HG02938 (cell line): ENCODE measurements at regions not wholly inside any gene's neighbourhood (a gene's known extent, or its start where the extent isn't known, plus 50 kb on each side); places are given as distances from the start of the nearest gene placed in this dataset.
"Not testable (repeated sequence)": the region's sequence is repeated elsewhere in the genome, so short reads cannot be mapped to it uniquely, and the experiment has no call there.

Experiments
- ATAC-seq: cut with Tn5 transposase; IDR thresholded peaks from one replicate; pipeline ENCODE4 v1.9.1; 2021; ENCODE audit warnings: mild to moderate bottlenecking, moderate library complexity; ENCODE audit not compliant: unreplicated experiment

DNA sequence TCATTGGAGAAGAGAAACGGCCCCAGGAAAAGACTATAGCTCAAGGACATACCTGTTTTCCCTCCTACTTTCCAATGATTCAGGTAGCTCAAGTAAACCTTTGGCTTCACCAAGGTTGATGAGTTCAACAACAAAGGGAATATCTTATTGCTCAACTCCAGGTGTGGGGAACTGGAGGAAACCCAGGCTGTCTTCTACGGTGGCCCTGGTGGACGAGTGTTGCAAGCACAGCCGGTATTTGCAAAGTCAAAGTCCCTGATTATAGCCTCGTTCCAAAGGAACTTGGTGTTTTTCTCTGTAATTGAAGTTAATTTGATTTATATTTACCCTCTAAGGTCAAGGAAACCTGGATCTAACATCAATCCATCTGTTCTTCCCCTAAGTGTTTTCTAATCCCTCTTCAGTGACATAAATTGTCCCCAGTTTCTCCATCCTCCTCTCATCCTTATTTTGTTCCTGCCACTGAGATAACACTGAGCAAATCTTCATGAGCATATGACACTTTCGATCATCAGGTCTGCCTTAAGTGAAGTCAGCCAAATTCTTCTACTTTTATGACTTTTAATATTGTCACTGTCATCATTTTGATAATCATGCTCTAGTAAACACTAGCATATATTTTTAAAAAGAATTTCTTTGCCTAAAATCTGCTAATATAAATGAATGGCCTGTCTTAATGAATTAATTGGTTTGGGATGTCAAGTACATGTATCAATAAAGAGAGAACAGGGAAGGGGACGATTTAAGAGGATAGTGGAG lies 174.6 kb upstream of the TBX3 start:
- ATAC-seq = no peak

DNA sequence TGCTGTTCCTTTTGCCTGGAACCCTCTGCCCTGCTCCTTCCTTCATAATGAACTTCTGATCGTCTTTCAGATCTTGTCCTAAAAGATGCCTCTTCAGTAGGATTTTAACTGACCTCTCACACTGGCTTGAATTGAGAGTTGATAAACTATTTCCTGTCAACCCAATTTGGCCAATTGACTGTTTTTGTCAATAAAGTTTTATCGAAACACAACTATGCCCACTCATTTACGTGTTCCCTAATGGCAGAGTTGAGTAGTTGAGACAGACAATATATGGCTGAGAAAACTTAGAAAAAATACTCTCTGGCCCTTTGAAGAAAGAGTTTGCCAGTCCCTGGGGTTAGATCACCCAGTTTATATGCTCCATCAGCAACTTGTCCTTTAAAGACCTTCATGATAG lies 171.7 kb upstream of the TBX3 start:
- no peak for ATAC-seq

DNA sequence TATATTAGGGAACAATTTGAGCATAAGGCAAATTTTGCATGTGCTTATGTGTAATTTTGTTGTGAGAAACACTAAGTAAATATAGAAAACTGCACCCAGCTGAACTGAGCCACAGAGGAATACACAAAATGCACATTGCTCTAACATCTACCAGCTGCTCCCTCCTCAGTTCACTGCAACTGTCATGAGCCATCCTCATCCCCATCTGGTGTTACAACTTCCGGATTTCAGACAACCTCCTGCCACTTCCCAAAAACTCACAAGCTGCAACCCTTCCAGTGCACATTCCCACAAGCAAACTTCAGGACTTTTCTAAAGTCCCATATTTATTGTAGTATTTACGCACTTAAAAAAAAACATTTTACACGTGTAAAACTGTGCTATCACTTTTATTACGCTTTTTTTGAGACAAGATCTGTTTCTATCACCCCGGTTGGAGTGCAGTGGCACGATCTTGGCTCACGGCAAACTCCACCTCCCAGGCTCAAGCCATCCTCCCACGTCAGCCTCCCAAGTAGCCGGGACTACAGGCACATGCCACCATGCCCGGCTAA lies 169.1 kb upstream of the TBX3 start:
- no peak for ATAC-seq

DNA sequence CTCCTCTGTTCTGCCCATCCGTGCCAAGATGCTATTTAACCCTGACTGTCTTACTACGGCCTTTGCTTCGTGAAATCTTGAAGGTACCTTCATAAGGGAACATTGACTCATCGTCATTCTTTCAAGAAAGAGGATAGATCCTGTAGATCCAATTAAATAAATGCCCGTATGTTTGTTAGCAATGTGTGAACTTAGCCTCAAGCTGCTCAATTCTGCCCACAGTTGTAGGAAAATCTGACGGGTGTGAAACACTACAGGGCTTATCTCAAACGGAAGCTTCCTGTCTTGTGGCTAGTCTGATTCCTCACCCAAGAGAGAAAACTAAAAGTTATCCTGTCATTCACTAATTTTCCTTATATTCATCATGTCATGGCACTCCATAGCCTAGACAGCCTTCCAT lies 168.0 kb upstream of the TBX3 start:
- no peak for ATAC-seq

DNA sequence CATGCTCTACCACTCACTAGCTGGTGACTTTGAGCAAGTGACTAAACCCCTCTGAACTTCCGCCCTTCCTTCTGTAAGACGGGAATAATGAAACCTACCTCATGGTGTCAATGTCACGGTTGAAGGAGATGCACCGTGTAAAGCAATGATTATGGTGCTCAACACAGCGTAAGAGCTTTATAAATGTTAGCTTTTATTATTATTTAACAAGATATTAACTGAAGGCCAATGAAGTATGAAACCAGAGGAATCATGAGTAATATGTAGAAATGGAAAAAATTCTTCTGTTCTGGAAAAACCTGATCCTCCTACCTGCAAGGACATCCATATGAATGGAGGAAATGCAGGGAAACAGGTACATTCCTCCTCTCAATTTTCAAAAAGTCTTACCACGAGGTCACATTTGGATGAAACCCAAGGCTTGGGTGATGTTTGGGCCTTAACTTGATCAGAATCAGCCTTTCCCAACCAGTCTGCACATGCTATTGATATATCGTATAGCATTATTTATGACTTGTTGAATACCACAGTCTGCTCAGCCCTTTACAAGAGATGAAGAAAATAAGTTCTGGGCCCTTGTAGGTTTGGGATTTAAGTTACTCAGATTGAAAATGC lies 166.8 kb upstream of the TBX3 start:
- no peak for ATAC-seq

DNA sequence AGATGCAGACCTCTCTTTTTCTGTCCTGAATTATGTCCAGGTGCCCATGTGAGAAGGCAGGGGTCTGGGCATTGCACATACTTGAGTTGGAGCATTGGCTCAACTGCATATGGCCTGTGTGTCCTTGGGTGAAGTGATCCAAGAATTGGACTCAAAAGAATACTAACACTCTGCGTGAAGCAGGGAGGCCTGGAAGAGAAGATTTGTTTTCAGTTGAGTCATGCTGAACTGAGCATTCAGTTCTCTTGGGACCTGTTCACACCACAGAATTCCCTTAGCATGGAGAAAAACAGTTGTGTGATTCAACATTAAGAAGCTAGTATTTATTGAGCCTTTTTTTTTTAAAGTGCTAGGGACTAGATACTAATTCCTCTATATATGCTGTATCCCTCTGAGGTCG lies 164.7 kb upstream of the TBX3 start:
- ATAC-seq = no peak

DNA sequence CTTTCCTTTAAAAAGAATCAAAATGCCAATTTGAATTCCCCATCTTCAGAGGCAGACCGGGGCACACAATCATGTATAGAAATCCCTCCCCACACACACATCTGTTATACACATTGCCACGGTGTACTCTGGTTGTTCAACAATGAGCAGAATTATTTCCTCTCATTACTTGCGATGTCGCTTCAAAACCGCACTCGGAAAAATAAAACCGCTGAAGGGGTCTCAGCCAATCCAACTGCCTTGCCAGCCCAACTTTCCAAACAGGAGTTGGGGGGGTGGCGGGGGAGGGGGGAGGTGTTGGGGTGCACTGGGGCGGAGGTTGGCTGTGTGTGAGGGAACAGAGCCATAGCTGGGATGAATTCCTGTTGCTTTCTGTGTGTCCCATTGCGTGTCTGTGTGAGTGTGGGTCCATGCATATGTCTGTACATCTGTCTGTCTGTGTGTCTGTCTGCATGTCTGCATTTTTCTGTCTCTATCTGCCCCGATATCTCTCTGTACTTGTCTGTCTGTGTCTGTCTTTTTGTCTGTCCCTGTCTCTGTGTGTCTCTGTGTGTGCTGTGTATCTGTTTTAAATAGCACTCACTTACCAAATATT lies 163.6 kb upstream of the TBX3 start:
- no peak for ATAC-seq

DNA sequence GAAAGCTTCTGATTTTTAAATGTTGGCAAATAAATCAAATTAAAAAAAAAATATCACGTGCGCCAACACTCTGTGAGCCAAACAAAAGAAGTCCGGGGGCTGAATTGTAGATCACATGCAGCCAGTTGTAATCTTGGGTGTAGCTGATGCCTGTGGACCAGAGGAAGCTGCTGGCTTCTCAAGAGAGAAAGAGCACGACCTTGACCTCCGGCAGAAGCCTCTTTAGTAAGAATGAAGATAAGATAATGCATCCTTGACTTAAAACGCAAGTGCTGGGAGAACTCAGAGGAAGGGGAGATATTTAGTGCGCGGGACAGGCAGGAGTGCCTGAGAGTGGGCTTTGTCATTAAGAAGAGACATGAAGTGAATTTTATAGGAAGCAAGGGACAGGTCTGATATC lies 162.8 kb upstream of the TBX3 start:
- no peak for ATAC-seq

DNA sequence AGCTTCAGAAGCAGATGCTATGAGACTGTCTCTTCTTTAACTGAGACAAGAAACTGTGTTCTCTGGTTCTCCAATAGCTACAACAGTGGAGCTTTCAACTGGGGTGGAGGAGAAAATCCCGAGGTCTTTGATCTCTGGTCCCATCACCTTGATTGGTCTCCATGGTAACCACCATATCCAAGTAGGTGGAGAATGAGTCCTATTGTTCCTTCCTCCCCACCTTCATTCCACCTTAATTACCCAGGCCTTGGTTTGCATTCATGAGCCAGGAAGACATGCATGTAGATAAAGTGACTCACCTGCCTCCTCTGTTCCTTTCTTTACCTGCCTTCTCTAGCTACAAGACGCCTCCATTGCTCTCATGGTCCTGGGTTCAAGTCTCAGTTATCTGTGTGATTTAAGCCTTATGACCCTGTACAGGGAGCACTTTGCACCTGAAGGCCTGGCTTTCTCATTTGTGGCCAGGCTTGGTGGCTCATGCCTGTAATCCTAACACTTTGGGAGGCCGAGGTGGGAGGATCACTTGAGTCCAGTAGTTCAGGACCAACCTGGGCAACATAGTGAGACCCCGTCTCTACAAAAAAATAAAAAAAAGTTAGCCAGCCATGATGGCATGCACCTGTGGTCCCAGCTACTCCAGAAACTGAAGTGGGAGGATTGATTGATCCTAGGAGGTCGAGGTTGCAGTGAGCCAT lies 157.7 kb upstream of the TBX3 start:
- no peak for ATAC-seq

DNA sequence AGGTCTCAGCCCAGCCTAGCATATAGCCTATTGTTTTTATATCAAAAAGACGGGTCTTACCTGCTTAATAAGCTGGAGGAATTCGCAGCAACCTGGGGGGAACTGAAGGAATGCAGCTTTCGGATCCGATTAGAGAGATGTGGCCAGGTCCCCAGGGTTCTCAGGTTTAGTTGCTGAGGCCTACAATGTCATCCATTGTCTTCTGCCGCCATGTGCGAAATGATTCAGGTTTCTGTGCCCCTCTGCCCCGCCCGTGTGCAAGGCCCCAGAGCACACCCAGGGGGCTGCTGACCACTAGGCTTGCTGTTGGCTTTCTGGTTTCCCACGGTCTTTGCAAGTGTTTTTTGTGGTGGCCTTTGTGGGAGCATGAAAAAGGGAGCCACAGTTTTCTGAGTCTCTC lies 154.5 kb upstream of the TBX3 start:
- no peak for ATAC-seq

DNA sequence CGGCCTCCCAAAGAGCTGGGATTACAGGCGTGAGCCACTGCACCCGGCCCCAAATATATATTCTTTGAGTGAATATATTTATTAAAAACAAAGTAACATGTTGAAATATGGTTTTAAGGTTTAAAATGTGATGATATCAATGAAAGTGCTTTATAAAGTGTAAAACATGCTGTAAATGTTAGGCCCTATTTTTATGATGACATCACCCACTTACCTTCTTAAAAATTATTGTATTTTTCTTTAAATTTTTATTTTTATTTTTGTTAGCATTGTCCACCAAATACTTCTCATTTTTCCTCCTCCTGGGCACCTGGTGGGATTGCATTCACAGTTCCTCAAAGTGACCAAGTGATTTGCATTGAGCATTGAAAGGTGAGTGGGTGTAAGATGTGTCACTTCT lies 152.6 kb upstream of the TBX3 start:
- ATAC-seq = no peak

DNA sequence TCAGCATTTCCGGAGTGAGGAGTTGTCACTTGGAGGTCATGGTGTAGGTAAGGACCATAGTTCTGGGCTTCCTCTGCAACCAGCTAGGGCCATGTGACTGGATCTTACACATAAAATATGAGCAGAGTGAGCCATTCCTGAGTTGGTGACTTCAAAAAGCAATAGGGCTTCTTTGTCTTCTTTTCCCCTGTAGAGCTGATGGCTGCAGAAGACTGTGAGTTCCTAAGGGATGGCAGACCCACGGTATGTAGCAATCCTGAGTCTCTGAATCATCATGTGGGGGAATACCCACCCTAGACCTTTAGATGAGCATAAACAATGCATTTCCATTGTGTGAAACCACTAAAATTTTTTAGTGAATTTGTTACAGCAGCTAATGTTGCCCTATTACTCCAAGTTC lies 151.1 kb upstream of the TBX3 start:
- ATAC-seq = no peak

DNA sequence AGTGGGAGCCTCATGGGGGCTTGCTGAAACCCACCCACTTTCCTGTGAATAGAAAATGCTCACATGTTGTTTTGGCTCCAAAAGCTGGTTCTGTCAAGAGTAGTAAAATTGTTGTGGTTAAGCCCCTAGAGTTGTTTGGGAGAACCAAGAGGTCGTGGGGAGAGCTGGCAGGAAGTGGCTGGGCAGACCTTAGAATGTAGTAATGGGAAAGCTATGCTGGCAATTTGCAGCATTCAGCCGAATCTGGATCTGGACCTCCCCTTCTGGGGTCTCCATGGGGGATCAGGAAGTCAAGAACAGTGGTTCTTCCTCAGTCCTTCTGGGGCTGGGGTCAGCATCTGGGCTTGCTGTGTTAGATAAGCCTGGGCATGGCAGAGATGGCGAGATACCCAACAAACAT lies 150.6 kb upstream of the TBX3 start:
- ATAC-seq = no peak

DNA sequence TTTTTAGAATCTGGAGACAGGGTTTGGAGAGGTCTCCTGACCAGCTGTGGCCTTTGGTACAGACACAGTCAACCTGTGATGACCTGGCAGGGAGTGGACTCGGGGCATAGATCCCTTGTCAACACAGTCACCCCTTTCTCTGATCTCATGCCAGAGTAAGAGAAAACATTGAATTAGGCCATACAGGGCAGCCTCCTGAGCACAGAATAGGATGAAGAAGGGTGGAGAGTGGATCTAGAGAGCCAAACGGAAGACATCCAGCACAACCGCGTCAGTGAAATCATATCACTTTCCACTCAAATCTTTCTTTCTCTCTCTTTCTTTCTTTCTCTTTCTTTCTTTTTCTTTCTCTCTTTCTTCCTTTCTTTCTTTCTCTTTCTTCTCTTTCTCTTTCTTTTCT lies 145.9 kb upstream of the TBX3 start:
- ATAC-seq = no peak

DNA sequence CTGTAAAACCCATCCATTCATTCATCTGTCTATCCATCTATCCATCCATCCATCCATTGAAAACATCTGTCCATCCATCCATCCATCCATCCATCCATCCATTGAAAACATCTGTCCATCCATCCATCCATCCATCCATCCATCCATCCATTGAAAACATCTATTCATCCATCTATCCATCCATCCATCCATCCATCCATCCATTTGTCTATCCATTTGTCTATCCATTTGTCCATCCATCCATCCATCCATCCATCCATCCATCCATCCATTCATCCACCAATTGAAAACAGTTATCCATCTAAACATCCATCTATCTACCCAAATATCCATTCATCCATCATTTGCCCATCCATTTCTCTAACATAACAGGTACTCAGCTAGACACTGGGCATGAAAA lies 145.3 kb upstream of the TBX3 start:
- ATAC-seq = not testable (repeated sequence)

DNA sequence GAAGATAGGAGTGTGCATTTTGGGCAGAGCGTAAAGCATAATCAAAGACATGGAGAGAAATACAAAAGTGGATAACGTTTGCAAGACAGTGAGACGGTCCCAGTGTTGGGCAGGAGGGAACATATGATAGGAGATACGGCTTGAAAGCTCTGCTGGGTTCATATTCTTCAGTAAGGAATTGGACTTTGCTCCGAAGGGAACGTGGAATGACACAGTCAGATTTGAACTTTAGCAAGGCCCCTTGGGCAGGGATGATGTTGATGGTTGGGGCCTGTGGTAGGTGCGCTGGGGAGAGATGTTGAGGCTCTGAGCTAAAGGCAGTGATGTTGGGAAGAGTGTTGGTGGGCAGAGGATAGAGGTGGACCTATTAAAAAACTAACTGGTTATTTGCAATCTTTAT lies 143.5 kb upstream of the TBX3 start:
- no peak for ATAC-seq

DNA sequence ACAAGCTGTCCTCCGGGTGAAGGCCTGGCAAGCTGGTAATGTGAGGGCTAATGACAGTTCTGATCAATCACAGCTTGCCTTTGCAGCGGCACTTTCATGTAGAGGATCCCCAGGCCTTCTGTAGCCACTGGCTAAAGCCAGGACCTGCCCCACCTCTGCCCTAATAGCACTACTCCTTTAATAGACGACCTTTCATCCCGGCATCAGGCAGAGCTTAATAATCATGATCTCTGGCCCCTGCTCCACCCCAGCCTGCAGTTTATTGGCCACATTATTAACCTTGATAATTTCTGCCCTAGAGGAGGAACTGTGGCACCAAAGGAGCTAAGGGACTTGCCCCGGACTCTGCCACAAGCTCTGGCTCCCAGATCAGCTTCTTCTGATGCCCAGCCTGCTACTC lies 142.3 kb upstream of the TBX3 start:
- no peak for ATAC-seq

DNA sequence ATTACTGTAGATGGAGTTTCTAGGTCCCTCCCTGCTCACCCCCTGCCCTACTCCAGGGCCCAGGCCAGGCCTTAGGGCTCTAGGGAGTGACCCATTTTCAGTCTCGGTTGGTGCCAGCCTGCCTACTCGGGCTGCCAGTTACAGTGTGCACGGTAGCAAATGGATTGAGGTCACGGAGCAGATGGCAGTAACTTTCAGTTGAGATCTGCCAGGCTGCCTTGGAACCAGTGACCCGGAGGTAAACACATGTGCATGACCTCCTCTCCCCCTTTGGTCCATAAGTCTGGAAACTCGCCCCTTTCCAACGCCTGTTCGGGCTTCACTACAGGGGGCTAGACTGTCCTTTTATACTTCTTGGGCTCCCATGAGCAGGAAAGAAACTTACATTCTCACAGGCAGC lies 139.7 kb upstream of the TBX3 start:
- ATAC-seq = no peak

DNA sequence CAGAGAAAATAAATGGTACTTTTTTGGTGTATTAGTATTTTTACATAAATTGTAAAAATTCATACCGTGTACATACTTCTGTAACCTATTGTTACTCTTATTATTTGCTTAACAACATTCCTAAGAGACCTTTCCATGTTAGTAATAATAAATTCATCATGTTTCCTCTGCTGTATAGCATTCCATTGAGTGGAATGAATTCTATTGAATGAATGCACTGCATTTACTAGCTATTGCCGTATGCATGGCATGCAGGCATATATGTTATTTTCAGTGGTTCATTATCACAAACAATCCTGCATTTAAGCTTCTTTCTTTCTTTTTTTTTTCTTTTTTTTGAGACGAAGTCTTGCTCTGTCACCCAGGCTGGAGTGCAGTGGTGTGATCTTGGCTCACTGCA lies 137.6 kb upstream of the TBX3 start:
- ATAC-seq = no peak

DNA sequence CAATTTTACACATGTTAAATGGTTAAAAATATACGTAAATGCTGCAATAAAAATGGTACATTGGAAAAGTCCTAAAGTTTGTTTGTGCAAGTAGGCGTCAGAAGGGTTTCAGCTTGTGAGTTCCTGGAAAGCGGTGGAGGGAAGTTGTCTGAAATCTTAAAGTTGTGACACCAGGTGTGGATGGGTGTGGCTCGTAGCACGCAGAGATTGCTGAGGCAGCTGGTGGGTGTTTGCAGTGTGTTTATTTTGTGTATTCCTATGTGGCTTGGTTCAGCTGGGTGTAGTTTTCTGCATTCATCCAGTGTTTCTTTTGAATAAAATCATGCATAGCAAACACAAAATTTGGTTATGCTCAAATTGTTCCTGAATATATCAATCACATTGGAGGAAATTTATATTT lies 136.8 kb upstream of the TBX3 start:
- no peak for ATAC-seq

DNA sequence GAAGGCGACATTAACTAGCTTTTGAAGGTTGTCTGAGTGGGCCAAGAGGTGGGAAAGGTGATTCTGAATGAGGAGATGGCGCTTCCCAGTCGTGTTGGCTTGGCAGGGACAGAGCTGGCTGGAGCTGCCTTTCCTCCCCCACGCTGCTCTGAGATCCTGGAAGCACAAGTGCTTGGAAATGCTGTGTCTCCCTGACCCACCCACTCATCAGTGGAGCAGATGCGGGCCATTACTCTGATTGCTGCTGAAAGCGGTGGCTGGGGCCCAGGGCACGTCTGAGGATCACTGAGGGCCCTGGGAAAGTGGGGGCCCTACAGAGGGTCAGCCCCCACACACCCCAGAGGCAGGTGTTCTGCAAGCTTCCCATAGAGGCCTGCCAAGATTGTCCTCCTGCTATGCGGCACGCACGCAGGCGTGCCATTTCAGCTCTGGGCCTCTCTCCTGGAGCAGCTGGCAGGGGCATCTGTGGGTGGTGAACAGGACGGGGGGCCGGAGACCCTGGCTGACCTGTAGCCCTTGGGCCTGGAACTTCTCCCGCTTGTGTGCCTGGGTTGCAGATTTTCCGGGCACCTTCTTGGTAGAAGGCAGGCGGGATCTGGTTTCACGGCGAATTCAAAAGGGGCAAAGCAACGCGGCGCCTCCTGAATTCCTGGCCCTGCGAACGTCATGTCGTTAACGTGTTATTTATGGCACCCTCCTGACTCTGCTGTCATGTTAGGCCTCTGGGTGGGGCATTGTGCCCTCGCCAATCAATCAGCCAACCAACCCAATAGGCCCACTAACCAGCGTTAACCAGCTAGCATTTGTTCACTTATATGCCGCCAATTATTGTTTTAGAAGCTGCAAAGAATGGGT lies 133.8 kb upstream of the TBX3 start:
- no peak for ATAC-seq
